ENCODE measurements at regions not wholly inside any gene's neighbourhood (a gene's known extent, or its start where the extent isn't known, plus 50 kb on each side); places are given as distances from the start of the nearest gene placed in this dataset.

DNA sequence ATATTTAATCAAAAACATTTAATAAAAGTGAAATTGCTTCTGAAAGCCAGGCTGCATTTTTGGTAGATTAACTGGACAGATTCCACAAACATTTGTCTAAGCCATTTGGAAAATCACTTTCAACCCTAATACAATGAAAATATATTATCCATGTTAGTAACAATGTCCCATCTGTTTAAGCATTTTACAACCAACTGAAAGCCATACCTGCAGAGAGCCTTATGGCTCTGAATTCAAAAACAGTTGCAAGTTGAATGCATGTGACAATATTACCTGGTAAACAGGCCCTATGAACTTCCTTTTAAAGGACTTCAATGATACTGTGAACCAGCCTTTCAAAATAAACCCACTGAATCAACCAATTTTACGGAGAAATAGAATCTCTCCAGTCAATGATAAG lies 468.1 kb downstream of the BTG1 start:
- no peak overlapping the region for H3K4me3 ChIP-seq (IDR thresholded peaks at IDR 0.05; ENCODE audit: insufficient read depth, low read depth, low read length)
- TF ChIP-seq, protein P1, sequence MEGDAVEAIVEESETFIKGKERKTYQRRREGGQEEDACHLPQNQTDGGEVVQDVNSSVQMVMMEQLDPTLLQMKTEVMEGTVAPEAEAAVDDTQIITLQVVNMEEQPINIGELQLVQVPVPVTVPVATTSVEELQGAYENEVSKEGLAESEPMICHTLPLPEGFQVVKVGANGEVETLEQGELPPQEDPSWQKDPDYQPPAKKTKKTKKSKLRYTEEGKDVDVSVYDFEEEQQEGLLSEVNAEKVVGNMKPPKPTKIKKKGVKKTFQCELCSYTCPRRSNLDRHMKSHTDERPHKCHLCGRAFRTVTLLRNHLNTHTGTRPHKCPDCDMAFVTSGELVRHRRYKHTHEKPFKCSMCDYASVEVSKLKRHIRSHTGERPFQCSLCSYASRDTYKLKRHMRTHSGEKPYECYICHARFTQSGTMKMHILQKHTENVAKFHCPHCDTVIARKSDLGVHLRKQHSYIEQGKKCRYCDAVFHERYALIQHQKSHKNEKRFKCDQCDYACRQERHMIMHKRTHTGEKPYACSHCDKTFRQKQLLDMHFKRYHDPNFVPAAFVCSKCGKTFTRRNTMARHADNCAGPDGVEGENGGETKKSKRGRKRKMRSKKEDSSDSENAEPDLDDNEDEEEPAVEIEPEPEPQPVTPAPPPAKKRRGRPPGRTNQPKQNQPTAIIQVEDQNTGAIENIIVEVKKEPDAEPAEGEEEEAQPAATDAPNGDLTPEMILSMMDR (conservative IDR thresholded peaks at IDR 0.05; ENCODE audit: low read depth, low read length), result no peak
- H3K79me2 ChIP-seq (ENCODE audit: insufficient read depth, low read depth), result no peaks in the 10 kb centered on the region
- H3K27ac ChIP-seq, result no peak overlapping the region
- no peaks in the 10 kb centered on the region for H3K27me3 ChIP-seq (ENCODE audit: insufficient read depth, low read depth)
- H3K36me3 ChIP-seq (ENCODE audit: insufficient read depth), result no peaks in the 10 kb centered on the region
- no peak overlapping the region for H3K9ac ChIP-seq
- no peak overlapping the region for H3K4me2 ChIP-seq
- no peaks in the 10 kb centered on the region for H3K4me1 ChIP-seq (ENCODE audit: low read depth, poor library complexity, severe bottlenecking)
- no peak overlapping the region for H2AFZ ChIP-seq (ENCODE audit: low read depth)
- no peaks in the 10 kb centered on the region for H4K20me1 ChIP-seq (ENCODE audit: insufficient read depth)

DNA sequence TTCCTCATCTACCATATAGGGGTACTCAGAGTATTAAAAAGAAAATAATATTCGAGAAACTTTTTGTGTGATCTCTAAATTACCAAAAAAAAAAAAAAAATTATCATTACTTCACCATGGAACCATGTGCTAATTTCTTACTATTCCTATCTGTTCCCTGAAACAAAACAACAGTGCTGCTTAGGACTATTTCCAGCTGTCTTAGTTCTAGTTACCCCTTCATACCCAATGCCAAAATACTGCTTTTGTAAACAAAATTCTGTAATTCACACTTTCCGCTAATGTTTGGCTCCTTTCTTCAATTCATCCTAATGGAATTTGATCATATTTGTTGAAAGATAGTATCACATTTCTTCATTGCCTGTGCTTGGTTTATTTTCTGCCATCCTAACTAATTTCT lies 470.2 kb downstream of the BTG1 start:
- Histone ChIP-seq H3K27ac (no peak overlapping the region), H3K27me3 (ENCODE audit: insufficient read depth, low read depth) (no peaks in the 10 kb centered on the region), H3K4me3 (IDR thresholded peaks at IDR 0.05; ENCODE audit: insufficient read depth, low read depth, low read length) (no peak overlapping the region), H3K36me3 (ENCODE audit: insufficient read depth) (no peaks in the 10 kb centered on the region), H3K4me1 (ENCODE audit: low read depth, poor library complexity, severe bottlenecking) (no peaks in the 10 kb centered on the region), H3K4me2 (no peak overlapping the region), H4K20me1 (ENCODE audit: insufficient read depth) (no peaks in the 10 kb centered on the region), H3K79me2 (ENCODE audit: insufficient read depth, low read depth) (no peaks in the 10 kb centered on the region), H2AFZ (ENCODE audit: low read depth) (no peak overlapping the region), H3K9ac (no peak overlapping the region)
- TF ChIP-seq, protein P1 (conservative IDR thresholded peaks at IDR 0.05; ENCODE audit: low read depth, low read length), result no peak

DNA sequence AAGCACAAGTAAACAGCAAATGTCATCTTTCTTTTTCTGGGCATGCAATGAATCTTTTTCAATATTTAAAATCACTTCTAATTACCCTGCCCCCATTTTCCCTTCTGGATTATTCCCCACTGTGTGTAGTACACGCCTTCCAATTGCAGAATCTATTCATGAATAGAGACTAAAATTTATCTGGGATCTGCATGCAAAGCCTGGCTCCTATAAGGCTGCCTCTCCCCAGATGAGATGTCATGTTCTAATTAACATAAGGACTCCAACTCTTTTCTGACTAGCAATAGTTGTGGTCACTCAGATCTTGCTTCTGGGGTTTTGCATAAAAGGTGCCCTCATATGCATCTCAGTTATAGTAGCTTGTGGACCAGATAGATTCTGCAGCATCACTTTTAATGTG lies 473.5 kb downstream of the BTG1 start:
- Histone ChIP-seq H3K27me3 (ENCODE audit: insufficient read depth, low read depth) (no peaks in the 10 kb centered on the region), H3K36me3 (ENCODE audit: insufficient read depth) (no peaks in the 10 kb centered on the region), H4K20me1 (ENCODE audit: insufficient read depth) (no peaks in the 10 kb centered on the region), H3K9ac (no peak overlapping the region), H3K27ac (no peak overlapping the region), H3K79me2 (ENCODE audit: insufficient read depth, low read depth) (no peaks in the 10 kb centered on the region), H2AFZ (ENCODE audit: low read depth) (no peak overlapping the region), H3K4me3 (IDR thresholded peaks at IDR 0.05; ENCODE audit: insufficient read depth, low read depth, low read length) (no peak overlapping the region), H3K4me2 (no peak overlapping the region), H3K4me1 (ENCODE audit: low read depth, poor library complexity, severe bottlenecking) (no peaks in the 10 kb centered on the region)
- TF ChIP-seq, protein P1 (conservative IDR thresholded peaks at IDR 0.05; ENCODE audit: low read depth, low read length), result no peak

DNA sequence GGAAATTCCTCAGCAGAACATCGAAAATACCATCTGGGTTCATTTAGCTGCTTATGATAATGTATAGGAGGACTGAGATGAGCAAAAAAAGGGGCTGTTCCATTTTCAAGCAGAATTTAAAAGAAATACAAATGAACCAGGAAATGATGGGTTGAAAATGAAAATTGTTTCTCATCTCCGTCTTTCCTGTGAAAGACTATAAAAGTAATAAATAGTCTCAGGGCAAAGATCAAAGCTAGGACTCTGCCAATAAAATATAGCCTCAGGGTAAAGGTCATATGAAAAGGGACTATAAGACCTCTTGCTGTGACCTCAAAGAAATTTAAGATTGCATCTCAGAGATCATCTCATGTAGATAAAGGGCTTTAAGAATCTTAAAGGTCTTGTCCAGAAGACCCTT lies 478.0 kb downstream of the BTG1 start:
- H3K4me2 ChIP-seq, result no peak overlapping the region
- H4K20me1 ChIP-seq (ENCODE audit: insufficient read depth), result no peaks in the 10 kb centered on the region
- no peak overlapping the region for H3K9ac ChIP-seq

More for the DNA sequence above, 478.0 kb downstream of the BTG1 start:
- H3K4me3 ChIP-seq (IDR thresholded peaks at IDR 0.05; ENCODE audit: insufficient read depth, low read depth, low read length), result no peak overlapping the region
- TF ChIP-seq, protein P1 (conservative IDR thresholded peaks at IDR 0.05; ENCODE audit: low read depth, low read length), result no peak
- H3K27ac ChIP-seq, result no peak overlapping the region
- H3K36me3 ChIP-seq (ENCODE audit: insufficient read depth), result no peaks in the 10 kb centered on the region
- H3K4me1 ChIP-seq (ENCODE audit: low read depth, poor library complexity, severe bottlenecking), result no peaks in the 10 kb centered on the region
- H2AFZ ChIP-seq (ENCODE audit: low read depth), result no peak overlapping the region
- H3K27me3 ChIP-seq (ENCODE audit: insufficient read depth, low read depth), result no peaks in the 10 kb centered on the region
- H3K79me2 ChIP-seq (ENCODE audit: insufficient read depth, low read depth), result no peaks in the 10 kb centered on the region

Measured in KMS-11 (cell line).